A549 (cell line): ENCODE measurements at regions not wholly inside any gene's neighbourhood (a gene's known extent, or its start where the extent isn't known, plus 50 kb on each side); places are given as distances from the start of the nearest gene placed in this dataset.

Source experiments
- ATAC-seq, 2 experiments: fragments of 200-7000 bp in 1 of 2; fragments of >200 bp in 1 of 2; cut with Nextera tagmentation in 1 of 2; cut with Tn5 transposase in 1 of 2; 3 replicates each; pipeline versions ENCODE4 v1.8.0 to v1.9.1; 2018 to 2020; ENCODE audit warnings: mild to moderate bottlenecking in 1 of 2, moderate library complexity in 1 of 2
- CTCF ChIA-PET: fragments of 300-600 bp; sonication (Branson Sonifier 250); formaldehyde crosslinking; extraction: SDS; loops from one replicate; lab custom pipeline; 2021; ENCODE audit warnings: antibody characterized with exemption, inconsistent platforms; lab: Yijun Ruan, JAX
- POLR2A ChIA-PET: fragments of 350-600 bp; formaldehyde crosslinking; extraction: SDS; loops from one replicate; lab custom pipeline; 2021; ENCODE audit warnings: antibody characterized with exemption, inconsistent platforms; lab: Yijun Ruan, JAX
- DNase-seq, 2 experiments: peaks; one replicate each; pipeline versions ENCODE4 v3.0.0 to v3.0.0-alpha.2; 2011 to 2016; ENCODE audit warnings: low read depth in 1 of 2, low spot score in 1 of 2
- FAIRE-seq: peaks from 2 replicates; lab custom pipeline; 2011; peaks lifted over from hg19 to GRCh38; lab: Jason Lieb, UNC
- H3K27ac ChIP-seq, 2 experiments: fragments of >200 bp; sonication (Bioruptor Twin); formaldehyde crosslinking; 3 replicates each; pipeline ENCODE4 v1.5.1; 2016 to 2017
- H3K4me1 ChIP-seq: fragments of >200 bp; sonication (Bioruptor Twin); formaldehyde crosslinking; 3 replicates; pipeline ENCODE4 v1.6.1; 2016
- H3K4me2 ChIP-seq: fragments of >200 bp; sonication (Bioruptor Twin); formaldehyde crosslinking; 3 replicates; pipeline ENCODE4 v1.6.1; 2016
- H3K4me3 ChIP-seq: fragments of >200 bp; sonication (Bioruptor Twin); formaldehyde crosslinking; 3 replicates; pipeline ENCODE4 v1.5.1; 2016
- H3K9me3 ChIP-seq: fragments of >200 bp; sonication (Bioruptor Twin); formaldehyde crosslinking; 3 replicates; pipeline ENCODE4 v1.6.1; 2016
- CBX2 ChIP-seq: fragments of 200-600 bp; sonication (generic); IDR thresholded peaks from 2 replicates; pipeline ENCODE4 v1.6.1; 2016; ENCODE audit warnings: low read depth, mild to moderate bottlenecking, borderline replicate concordance
- CEBPB ChIP-seq, 2 experiments: fragments of >200 bp in 1 of 2; sonication (Bioruptor Twin) in 1 of 2; formaldehyde crosslinking in 1 of 2; IDR thresholded peaks; 2 replicates each; pipeline ENCODE4 v1.6.1; 2012 to 2016
- CHD2 ChIP-seq: fragments of 150-350 bp; IDR thresholded peaks from 2 replicates; pipeline ENCODE4 v1.6.1; 2014; ENCODE audit warnings: low read length; ENCODE audit not compliant: partially characterized antibody
- E2F6 ChIP-seq: IDR thresholded peaks from 2 replicates; pipeline ENCODE4 v1.6.1; 2012; ENCODE audit warnings: low read depth, borderline replicate concordance
- HES2 ChIP-seq: fragments of >200 bp; sonication (Bioruptor Twin); formaldehyde crosslinking; IDR thresholded peaks from 2 replicates; pipeline ENCODE4 v1.6.1; 2016
- HEYL ChIP-seq: fragments of 250-450 bp; sonication (Bioruptor Pico); IDR thresholded peaks from 2 replicates; pipeline ENCODE4 v1.8.0; 2021; ENCODE audit warnings: mild to moderate bottlenecking, moderate library complexity
- HOXB5 ChIP-seq: fragments of 250-450 bp; sonication (Bioruptor Pico); IDR thresholded peaks from 2 replicates; pipeline ENCODE4 v1.5.0; 2020; ENCODE audit warnings: mild to moderate bottlenecking, moderate library complexity
- MYC ChIP-seq: IDR thresholded peaks from 2 replicates; pipeline ENCODE4 v1.6.1; 2012; ENCODE audit warnings: mild to moderate bottlenecking, inconsistent platforms, low read length, improper control_type of control experiment, borderline replicate concordance
- NPAS2 ChIP-seq: fragments of 250-450 bp; sonication (Bioruptor Pico); IDR thresholded peaks from 2 replicates; pipeline ENCODE4 v1.8.0; 2022; ENCODE audit warnings: mild to moderate bottlenecking, moderate library complexity, borderline replicate concordance
- PHF8 ChIP-seq: fragments of 200-600 bp; sonication (generic); IDR thresholded peaks from 2 replicates; pipeline ENCODE4 v1.6.1; 2016; ENCODE audit warnings: low read depth, mild to moderate bottlenecking, antibody characterized with exemption, moderate library complexity, borderline replicate concordance
- RARB ChIP-seq: fragments of 250-450 bp; sonication (Bioruptor Pico); IDR thresholded peaks from 2 replicates; pipeline ENCODE4 v1.8.0; 2021; ENCODE audit warnings: mild to moderate bottlenecking, moderate library complexity
- REST ChIP-seq: fragments of 200-600 bp; sonication (generic); IDR thresholded peaks from 2 replicates; pipeline ENCODE4 v1.6.1; 2016; ENCODE audit warnings: antibody characterized with exemption, mild to moderate bottlenecking, moderate library complexity
- RFX5 ChIP-seq: fragments of 450-650 bp; IDR thresholded peaks from 2 replicates; pipeline ENCODE4 v1.7.1; 2014; ENCODE audit warnings: antibody characterized with exemption, mild to moderate bottlenecking, moderate library complexity
- SREBF2 ChIP-seq: fragments of 450-650 bp; IDR thresholded peaks from 2 replicates; pipeline ENCODE4 v1.6.1; 2014; ENCODE audit warnings: mild to moderate bottlenecking, moderate library complexity
- TP53 ChIP-seq: fragments of 250-450 bp; sonication (Bioruptor Pico); IDR thresholded peaks from 2 replicates; pipeline ENCODE4 v1.5.0; 2021; ENCODE audit warnings: mild to moderate bottlenecking, moderate library complexity
- WGBS: methylation state at CpG from one replicate; pipeline ENCODE4 v1.1.6; 2017; ENCODE audit errors: missing lambda C conversion rate; 5-methylcytosine and 5-hydroxymethylcytosine counted together
- TF ChIP-seq, protein P1 (sequence below): fragments of 450-650 bp; IDR thresholded peaks from 2 replicates; pipeline ENCODE4 v1.6.1; 2014; ENCODE audit warnings: antibody characterized with exemption
- TF ChIP-seq, protein P2 (sequence below): IDR thresholded peaks from 2 replicates; pipeline ENCODE4 v1.6.1; 2012

GRCh38 chr13:61128850-61129645 is 286.6 kb downstream of the PCDH20 start:
- Histone ChIP-seq H3K27ac (no peak overlapping the region), H3K9me3 (no peaks in the 10 kb centered on the region), H3K4me2 (no peak overlapping the region), H3K4me1 (no peaks in the 10 kb centered on the region), H3K4me3 (no peak overlapping the region)
- no peak for FAIRE-seq
- ATAC-seq, result no peak
- WGBS, result 1% methylated on average over 2 of the region's 2 CpGs
- DNase-seq, result no peak
- ChIA-PET CTCF (no interaction called here), POLR2A (no interaction called here)
- TF ChIP-seq CHD2, result no peak
- no peak for TF ChIP-seq CEBPB (IDR thresholded peaks at IDR 0.05)
- no peak for TF ChIP-seq CBX2

GRCh38 chr13:61123538-61124289 is 291.9 kb downstream of the PCDH20 start:
- Histone ChIP-seq H3K9me3 (no peaks in the 10 kb centered on the region), H3K27ac (no peak overlapping the region), H3K4me3 (no peak overlapping the region)
- CTCF ChIA-PET, result no interaction called here
- ATAC-seq (no peak), FAIRE-seq (no peak)
- POLR2A ChIA-PET, result no interaction called here
- WGBS, result 9% methylated on average over 5 of the region's 5 CpGs
- no peak for TF ChIP-seq HEYL
- TF ChIP-seq, protein P1, sequence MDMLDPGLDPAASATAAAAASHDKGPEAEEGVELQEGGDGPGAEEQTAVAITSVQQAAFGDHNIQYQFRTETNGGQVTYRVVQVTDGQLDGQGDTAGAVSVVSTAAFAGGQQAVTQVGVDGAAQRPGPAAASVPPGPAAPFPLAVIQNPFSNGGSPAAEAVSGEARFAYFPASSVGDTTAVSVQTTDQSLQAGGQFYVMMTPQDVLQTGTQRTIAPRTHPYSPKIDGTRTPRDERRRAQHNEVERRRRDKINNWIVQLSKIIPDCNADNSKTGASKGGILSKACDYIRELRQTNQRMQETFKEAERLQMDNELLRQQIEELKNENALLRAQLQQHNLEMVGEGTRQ, result no peak
- no peak for TF ChIP-seq E2F6
- TF ChIP-seq, protein P2, sequence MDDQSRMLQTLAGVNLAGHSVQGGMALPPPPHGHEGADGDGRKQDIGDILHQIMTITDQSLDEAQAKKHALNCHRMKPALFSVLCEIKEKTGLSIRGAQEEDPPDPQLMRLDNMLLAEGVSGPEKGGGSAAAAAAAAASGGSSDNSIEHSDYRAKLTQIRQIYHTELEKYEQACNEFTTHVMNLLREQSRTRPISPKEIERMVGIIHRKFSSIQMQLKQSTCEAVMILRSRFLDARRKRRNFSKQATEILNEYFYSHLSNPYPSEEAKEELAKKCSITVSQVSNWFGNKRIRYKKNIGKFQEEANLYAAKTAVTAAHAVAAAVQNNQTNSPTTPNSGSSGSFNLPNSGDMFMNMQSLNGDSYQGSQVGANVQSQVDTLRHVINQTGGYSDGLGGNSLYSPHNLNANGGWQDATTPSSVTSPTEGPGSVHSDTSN, result no peak
- TF ChIP-seq MYC, result no peak
- TF ChIP-seq RFX5, result no peak
- TF ChIP-seq HOXB5 (CRISPR knock-in tag), result no peak
- TF ChIP-seq PHF8, result no peak
- TF ChIP-seq NPAS2 (CRISPR knock-in tag), result no peak
- TF ChIP-seq RARB (CRISPR knock-in tag), result no peak
- TF ChIP-seq SREBF2, result no peak
- TF ChIP-seq HES2, result no peak
- no peak for TF ChIP-seq REST
- no peak for TF ChIP-seq TP53 (CRISPR knock-in tag)
- TF ChIP-seq, all 56 proteins: peak for 0
- Histone ChIP-seq H3K4me2 (no peak overlapping the region), H3K4me1 (no peaks in the 10 kb centered on the region)
- no peak for DNase-seq
